ENCODE measurements at regions not wholly inside any gene's neighbourhood (a gene's known extent, or its start where the extent isn't known, plus 50 kb on each side); places are given as distances from the start of the nearest gene placed in this dataset.

DNA sequence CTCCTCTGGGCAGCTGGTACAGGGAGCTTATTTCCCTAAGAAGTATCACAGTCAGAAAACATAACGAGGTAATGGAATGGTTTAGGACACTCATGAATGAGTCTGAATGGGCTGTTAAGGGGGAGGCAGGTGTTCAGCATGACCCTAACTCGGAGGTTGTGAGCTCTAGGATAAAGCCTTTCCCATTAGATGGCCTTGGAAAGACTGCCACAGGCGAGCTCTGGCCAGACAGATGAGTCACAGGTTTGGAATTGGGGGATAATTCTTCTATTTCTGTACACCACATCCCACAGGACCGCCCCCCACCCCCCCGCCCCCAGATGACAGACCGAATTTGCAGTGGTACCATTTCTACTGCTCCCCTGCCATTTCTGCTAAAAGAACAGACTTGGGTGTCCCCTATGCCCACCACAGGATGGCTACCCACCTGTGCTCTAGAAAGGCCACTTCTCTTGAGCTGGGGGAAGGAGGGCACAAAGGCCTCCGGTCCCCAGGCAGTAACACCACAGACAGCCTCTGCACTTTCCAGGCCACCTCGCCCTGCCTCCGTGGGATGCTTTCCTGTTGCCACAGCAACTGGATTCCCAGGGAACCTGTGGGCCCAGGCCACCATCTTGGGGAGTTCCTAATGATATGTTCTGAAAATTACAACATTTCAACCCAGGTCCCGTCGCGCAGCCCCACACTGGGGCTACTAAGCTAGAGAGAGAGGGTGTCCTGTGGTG, 76.7 kb downstream of the TRIM29 start:
- no peak for DNase-seq
- Mint-ChIP-seq H3K36me3 (no peaks in the 10 kb centered on the region), H3K27me3 (peaks cover 30 to 32% of the 10 kb centered on the region in 2 donors), H3K4me3 (no peak overlapping the region), H3K9me3 (no peaks in the 10 kb centered on the region), H3K4me1 (no peaks in the 10 kb centered on the region), H3K27ac (no peak overlapping the region)
- ATAC-seq (replicated peaks): no peak

DNA sequence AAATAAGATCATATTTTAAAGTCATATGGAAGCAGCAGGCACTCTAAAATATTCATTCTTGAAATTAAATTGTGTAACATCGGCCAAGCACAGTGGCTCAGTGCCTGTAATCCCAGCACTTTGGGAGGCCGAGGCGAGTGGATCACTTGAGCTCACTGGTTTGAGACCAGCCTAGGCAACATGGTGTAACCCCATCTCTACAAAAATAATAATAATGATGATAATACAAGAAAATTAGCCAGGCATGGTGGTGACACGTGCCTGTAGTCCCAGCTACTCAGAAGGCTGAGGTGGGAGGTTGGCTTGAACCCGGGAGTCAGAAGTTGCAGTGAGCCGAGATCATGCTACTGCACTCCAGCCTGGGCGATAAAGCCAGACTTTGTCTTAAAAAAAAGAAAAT, 77.4 kb downstream of the TRIM29 start:
- ATAC-seq (replicated peaks) (no peak), DNase-seq (no peak)
- Mint-ChIP-seq H3K27me3 (peaks cover 34% of the 10 kb centered on the region in 2 donors), H3K27ac (no peak overlapping the region), H3K4me1 (no peaks in the 10 kb centered on the region), H3K4me3 (no peak overlapping the region), H3K36me3 (no peaks in the 10 kb centered on the region), H3K9me3 (no peaks in the 10 kb centered on the region)

DNA sequence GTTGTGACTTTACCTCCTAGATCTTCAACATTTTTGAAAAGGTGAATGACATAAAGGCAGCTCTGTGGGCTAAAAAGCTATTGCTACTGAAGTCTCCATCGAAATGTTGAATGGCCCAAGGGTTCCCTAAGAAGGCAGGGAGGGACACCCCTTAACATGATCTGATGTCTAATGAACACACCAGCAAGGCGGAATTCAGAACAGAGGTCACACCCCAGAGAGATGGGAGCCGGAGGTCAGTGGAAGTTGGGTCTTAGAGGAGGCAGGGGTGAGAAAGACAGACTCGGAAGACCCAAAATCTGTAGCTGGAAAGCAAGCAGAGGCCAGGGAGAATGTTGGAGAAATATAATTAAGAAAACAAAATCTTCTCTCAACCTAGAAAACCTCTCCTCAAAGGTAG, 79.0 kb downstream of the TRIM29 start:
- DNase-seq (no peak), ATAC-seq (replicated peaks) (no peak)
- Mint-ChIP-seq H3K27me3 (peaks cover 37 to 38% of the 10 kb centered on the region in 2 donors), H3K27ac (no peak overlapping the region), H3K9me3 (no peaks in the 10 kb centered on the region), H3K4me1 (no peaks in the 10 kb centered on the region), H3K4me3 (no peak overlapping the region), H3K36me3 (no peaks in the 10 kb centered on the region)

DNA sequence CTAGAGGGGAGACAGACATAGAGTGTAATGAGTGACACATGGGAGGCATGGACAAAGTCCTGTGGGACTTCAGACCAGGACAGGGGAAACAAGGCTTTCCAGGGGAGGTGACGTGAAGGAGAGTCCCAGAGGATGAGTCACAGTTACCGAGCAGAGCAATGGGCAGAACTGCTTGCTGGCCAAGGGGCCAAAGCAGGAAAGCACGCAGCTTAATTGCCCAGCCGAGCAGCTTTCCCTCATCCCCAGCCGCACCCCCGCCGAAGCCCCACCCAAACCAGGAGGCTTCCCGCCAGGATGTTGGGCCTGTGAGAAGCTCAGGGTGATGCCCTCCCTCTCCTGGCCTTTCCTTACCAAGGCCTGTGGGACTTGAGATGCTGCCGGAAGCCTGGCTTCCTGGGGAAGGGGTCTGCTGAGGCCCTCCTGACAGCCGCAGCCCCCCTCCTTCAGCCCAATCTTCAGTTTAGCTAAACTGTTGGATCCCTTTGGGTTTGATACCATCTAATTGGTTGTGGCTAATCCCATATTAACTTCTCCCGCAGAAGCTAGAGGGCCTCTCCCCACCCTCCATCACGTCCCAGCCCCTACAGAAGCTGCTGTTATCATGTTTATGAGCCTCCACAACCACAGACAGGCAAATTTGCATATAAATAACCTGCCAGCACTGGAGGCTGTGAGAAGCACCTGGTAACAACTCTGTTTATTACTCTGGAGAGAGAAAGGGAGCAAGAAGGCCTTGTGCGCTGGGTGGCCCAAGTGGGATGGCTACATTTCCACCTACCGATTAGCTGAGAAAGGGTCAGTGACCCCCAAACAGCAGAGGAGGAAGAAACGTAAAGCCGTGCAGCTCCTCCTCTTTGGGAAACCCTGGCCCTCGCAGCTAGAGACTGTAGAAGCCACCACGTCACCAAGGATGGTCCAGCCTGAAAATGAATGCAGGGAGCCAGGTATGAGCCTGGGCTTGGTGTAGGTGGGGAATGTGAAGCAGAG, 80.0 kb downstream of the TRIM29 start:
- H3K36me3 Mint-ChIP-seq: no peaks in the 10 kb centered on the region
- H3K27ac Mint-ChIP-seq: no peak overlapping the region
- H3K4me1 Mint-ChIP-seq: no peaks in the 10 kb centered on the region
- H3K9me3 Mint-ChIP-seq: peaks cover 0 to 2% of the 10 kb centered on the region in 2 donors
- ATAC-seq (replicated peaks): no peak
- peaks cover 43% of the 10 kb centered on the region in 2 donors for H3K27me3 Mint-ChIP-seq
- DNase-seq: no peak
- no peak overlapping the region for H3K4me3 Mint-ChIP-seq

DNA sequence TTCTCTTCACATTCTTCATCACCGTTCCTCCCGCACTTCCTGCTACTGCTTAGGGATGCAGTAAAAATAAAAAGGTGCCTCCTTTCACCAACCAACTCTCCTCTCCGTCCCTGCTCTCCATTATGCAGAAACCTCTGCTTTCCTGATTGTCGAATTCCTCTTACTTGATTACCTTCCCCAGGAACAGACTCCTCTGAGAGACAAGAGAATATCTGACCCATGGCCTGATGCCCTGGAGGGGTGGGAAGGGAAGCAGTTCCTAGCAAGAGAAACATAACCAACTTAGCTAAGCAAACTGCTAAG, 80.9 kb downstream of the TRIM29 start:
- no peak for DNase-seq

DNA sequence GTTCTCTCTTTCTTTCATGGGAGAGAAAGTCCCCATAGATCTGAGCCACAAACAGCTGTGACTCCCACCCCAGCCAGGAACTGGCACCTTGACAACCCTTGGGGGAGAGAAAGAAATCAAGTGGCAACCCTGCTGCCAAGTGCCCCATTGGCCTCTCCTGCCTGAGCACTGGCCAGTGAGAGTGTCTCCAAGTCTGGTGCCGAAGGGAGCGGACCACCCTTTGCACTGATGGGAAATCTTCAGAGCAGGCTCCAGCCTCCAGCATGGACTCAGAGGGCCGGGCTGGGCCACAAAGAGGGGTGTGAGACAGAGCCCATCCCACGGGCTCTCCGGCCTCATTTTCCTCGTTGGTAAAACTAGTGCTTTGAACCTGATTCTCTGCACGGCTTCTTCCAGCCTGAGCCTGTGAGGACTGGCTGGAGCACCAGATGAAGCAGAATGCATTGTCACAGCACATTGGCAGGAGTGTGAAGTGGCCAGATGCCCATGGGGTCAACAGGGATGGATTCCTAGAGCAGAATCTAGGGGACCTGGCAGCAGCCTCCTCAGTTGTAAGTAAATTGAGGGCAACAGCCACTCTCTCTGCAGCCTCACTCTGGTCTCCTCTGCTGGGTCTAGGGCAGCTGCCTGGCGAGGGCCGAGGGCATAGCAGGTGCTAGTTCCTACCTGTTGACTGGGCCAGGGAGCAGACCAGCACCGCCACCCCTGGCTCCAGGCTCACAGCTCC, 81.4 kb downstream of the TRIM29 start:
- Mint-ChIP-seq H3K9me3 (peaks cover 0 to 2% of the 10 kb centered on the region in 2 donors), H3K36me3 (no peaks in the 10 kb centered on the region), H3K27me3 (peaks cover 40 to 44% of the 10 kb centered on the region in 2 donors), H3K27ac (no peak overlapping the region), H3K4me3 (no peak overlapping the region), H3K4me1 (no peaks in the 10 kb centered on the region)
- DNase-seq: no peak
- ATAC-seq (replicated peaks): no peak

More for the DNA sequence above, 80.9 kb downstream of the TRIM29 start:
- Mint-ChIP-seq H3K4me1 (no peaks in the 10 kb centered on the region), H3K27me3 (peaks cover 45 to 46% of the 10 kb centered on the region in 2 donors), H3K27ac (no peak overlapping the region), H3K36me3 (no peaks in the 10 kb centered on the region), H3K4me3 (no peak overlapping the region), H3K9me3 (peaks cover 0 to 2% of the 10 kb centered on the region in 2 donors)
- no peak for ATAC-seq (replicated peaks)

DNA sequence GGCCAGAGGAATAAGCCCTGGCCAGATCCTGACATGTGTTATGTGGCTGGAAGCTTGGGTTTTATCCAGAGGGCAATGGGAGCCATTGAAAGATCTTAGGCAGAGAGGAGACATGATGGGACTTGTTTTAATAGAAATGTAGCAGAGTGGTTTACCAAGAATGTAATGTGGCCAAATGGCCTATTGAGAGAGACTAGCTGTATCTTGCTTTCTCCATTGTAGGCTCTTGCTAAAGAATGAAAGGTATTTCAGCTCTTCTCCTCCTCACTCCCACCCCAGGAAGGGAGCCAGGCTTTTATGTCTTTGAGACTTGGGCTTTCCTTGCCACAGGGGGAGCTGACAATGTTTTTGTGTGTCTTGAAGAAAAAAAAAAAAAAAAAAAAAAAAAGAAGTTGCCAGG, 82.3 kb downstream of the TRIM29 start:
- H3K4me3 Mint-ChIP-seq: no peak overlapping the region
- no peak overlapping the region for H3K27ac Mint-ChIP-seq
- no peaks in the 10 kb centered on the region for H3K4me1 Mint-ChIP-seq
- no peaks in the 10 kb centered on the region for H3K36me3 Mint-ChIP-seq
- H3K9me3 Mint-ChIP-seq: peaks cover 0 to 2% of the 10 kb centered on the region in 2 donors
- no peak for DNase-seq
- no peak for ATAC-seq (replicated peaks)
- H3K27me3 Mint-ChIP-seq: peaks cover 38 to 42% of the 10 kb centered on the region in 2 donors

DNA sequence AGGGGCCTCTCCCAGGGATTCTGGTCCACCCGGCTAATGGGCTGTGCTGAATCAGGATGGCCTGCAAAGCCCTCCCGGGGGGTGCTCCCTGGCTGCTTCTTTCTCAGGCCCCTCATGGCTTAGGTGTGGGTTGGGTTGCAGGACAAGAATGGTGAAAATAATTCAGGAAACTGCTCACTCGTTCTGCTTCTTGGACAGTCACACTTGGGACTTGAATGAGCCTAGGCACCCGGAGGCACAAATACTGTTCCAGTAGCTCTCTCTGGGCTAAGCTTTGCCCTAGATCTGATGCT, 83.2 kb downstream of the TRIM29 start:
- Mint-ChIP-seq H3K36me3 (no peaks in the 10 kb centered on the region), H3K9me3 (peaks cover 0 to 2% of the 10 kb centered on the region in 2 donors), H3K27me3 (peaks cover 38 to 42% of the 10 kb centered on the region in 2 donors), H3K27ac (no peak overlapping the region), H3K4me3 (no peak overlapping the region), H3K4me1 (no peaks in the 10 kb centered on the region)
- no peak for ATAC-seq (replicated peaks)
- no peak for DNase-seq

DNA sequence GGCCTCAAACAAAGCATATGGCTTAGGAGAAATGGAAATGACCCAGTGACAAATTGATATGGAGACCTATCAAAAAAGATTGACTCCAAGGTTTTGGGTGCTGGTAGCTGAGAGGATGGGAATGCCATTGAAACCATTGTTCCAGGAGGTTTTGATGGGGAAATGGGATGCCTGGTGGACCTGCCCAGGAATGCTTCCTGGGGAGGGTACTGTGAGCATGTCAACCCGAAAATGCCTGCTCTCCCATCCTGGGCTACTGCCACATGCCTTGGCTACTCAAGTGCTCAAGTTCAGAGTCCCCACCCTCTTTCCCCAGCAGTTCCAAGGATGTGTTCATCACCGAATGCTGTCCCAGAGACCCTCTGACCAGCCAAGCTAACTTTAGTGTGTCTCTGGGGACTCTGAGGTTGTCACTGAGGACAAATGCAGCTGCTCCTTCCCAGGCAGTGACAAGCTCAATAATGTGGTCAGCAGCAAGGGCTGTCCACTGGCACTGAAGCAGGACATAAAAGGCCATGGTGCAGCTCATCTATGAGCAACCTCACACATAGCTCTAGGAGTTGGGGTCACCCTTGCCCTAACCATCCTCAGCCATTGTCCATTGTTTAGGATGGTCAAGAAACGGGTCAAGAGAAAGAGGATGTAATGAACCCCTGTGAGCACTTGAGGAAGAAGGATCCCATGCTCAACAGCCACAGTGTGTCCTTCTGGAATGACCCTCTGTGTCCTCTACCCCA, 83.7 kb downstream of the TRIM29 start:
- Mint-ChIP-seq H3K36me3 (no peaks in the 10 kb centered on the region), H3K4me1 (no peaks in the 10 kb centered on the region), H3K27ac (no peak overlapping the region), H3K4me3 (no peak overlapping the region), H3K27me3 (peaks cover 38 to 41% of the 10 kb centered on the region in 2 donors), H3K9me3 (peaks cover 0 to 2% of the 10 kb centered on the region in 2 donors)
- ATAC-seq (replicated peaks) (no peak), DNase-seq (no peak)

DNA sequence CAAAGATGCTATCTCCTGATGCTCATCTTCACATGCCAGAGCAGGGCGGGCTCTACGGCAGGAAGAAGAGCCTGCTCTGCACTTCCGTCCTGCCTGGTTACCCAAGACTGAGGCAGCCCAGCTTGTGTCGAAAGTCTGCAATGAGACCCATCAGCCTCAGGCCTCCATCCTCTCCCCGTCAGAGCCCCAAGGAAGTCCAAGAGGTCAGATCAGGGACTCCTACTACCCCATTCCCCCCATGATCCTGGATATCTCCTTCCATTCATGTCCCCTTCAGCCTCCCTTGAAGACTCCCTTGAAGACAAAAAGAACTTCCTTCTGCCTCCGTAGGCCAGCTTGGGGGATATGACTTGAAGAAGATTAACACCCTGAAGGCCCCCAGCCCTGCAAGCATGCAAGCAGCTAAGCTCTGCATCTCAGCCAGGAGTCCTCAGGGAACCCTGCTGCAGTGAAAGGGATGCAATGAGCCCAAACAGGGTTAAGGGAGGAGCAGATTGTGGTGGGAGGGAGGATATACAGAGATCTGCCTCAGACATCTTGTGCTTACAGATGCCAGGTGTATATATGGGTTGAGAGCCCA, 85.6 kb downstream of the TRIM29 start:
- no peak for ATAC-seq (replicated peaks)
- H3K27me3 Mint-ChIP-seq: peaks cover 24 to 29% of the 10 kb centered on the region in 2 donors
- H3K27ac Mint-ChIP-seq: no peak overlapping the region
- H3K36me3 Mint-ChIP-seq: peaks cover 0 to 4% of the 10 kb centered on the region in 2 donors
- no peaks in the 10 kb centered on the region for H3K4me1 Mint-ChIP-seq
- H3K4me3 Mint-ChIP-seq: no peak overlapping the region
- H3K9me3 Mint-ChIP-seq: peaks cover 7% of the 10 kb centered on the region in 2 donors
- no peak for DNase-seq

DNA sequence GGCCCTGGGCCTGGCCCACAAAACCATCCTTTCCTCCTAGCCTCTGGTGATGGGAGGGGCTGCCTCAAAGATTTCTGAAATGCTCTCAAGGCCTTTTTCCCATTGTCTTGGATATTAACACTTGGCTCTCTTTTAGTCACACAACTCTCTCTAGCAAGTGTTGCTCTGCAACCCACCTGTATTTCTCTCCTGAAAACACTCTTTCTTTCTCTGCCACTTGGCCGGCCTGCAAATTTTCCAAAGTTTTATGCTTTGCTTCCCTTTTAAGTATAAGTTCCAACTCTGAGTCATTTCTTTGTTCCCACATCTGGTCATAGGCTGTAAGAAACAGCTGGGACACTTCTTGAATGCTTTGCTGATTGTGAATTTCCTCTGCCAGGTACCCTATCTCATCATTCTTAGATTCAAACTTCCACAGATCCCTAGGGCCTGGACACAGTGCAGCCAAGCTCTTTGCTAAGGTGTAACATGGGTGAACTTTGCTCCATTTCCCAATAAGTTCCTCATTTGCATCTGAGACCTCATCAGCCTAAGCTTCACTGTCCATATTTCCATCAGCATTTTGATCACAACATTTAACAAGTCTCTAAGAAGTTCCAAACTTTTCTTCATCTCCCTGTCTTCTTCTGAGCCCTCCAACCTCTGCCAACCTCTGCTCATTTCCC, 93.8 kb downstream of the TRIM29 start:
- Mint-ChIP-seq H3K36me3 (peaks cover 0 to 4% of the 10 kb centered on the region in 2 donors), H3K4me3 (no peak overlapping the region), H3K27ac (no peak overlapping the region), H3K9me3 (peaks cover 12 to 18% of the 10 kb centered on the region in 2 donors), H3K4me1 (no peaks in the 10 kb centered on the region), H3K27me3 (peaks cover 28 to 32% of the 10 kb centered on the region in 2 donors)
- ATAC-seq (replicated peaks) (no peak), DNase-seq (no peak)

DNA sequence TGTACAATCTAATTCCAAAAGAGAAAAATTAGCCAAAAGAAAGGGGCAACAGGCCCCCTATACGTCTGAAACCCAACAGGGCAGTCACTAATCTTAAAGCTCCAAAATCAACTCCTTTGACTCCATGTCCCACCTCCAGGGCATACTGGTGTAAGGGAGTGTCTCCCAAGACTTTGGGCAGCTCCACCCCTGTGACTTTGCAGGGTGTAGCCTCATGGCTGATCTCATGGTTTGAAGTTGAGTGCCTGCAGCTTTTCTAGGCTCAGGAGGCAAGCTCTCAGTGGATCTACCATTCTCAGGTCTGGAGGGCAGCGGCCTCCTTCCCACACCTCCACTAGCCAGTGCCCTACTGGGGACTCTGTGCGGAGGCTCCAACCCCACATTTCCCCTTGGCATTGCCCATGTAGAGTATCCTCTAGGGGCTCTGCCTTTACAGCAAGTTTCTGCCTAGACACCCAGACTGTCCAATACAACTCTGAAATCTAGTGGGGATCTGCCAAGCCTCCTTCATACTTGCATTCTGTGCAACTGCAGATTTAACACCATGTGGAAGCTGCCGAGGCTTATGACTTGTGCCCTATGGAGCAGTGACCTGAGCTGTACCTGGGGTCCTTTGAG, 94.5 kb downstream of the TRIM29 start:
- Mint-ChIP-seq H3K27me3 (peaks cover 33 to 38% of the 10 kb centered on the region in 2 donors), H3K27ac (no peak overlapping the region), H3K4me3 (no peak overlapping the region), H3K9me3 (peaks cover 13 to 18% of the 10 kb centered on the region in 2 donors), H3K36me3 (peaks cover 0 to 4% of the 10 kb centered on the region in 2 donors), H3K4me1 (no peaks in the 10 kb centered on the region)
- ATAC-seq (replicated peaks) (no peak), DNase-seq (no peak)

DNA sequence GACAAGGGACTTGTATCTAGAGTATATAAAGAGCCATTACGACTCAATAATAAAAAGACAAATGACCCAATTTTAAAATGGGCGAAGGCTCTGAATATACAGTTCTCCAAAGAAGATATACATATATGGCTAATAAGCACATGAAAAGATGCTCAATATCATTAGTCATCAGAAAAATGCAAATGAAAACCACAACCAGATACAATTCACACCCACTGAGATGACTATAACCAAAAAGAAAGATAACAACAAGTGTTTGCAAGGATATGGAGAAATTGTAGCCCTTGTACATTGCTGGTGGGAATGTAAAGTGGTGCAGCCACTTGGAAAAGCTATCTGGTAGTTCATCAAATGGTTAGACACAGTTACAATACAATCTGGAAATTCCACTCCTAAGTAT, 96.3 kb downstream of the TRIM29 start:
- H3K9me3 Mint-ChIP-seq: peaks cover 7 to 9% of the 10 kb centered on the region in 2 donors
- ATAC-seq (replicated peaks) (no peak), DNase-seq (no peak)
- no peak overlapping the region for H3K4me3 Mint-ChIP-seq
- H3K4me1 Mint-ChIP-seq: no peaks in the 10 kb centered on the region
- no peaks in the 10 kb centered on the region for H3K36me3 Mint-ChIP-seq
- H3K27me3 Mint-ChIP-seq: peaks cover 33 to 38% of the 10 kb centered on the region in 2 donors
- no peak overlapping the region for H3K27ac Mint-ChIP-seq
